NCI-H2081 treated with DMSO at 0.1 percent for 48 hours (cell line): ENCODE measurements at regions not wholly inside any gene's neighbourhood (a gene's known extent, or its start where the extent isn't known, plus 50 kb on each side); places are given as distances from the start of the nearest gene placed in this dataset.
"Not testable (repeated sequence)": the region's sequence is repeated elsewhere in the genome, so short reads cannot be mapped to it uniquely, and the experiment has no call there.

Experiments used
- DNase-seq: peaks from one replicate; lab custom pipeline; 2025; lab: John Stamatoyannopoulos, UW

- DNase-seq = no peak
Measured at GRCh38 chr9:7542693-7543092, 256.9 kb downstream of the DMAC1 start.

GRCh38 chr9:7542126-7542525 lies 257.5 kb downstream of the DMAC1 start:
- no peak for DNase-seq

GRCh38 chr9:7536310-7536939 lies 263.2 kb downstream of the DMAC1 start:
- DNase-seq = no peak

GRCh38 chr9:7534211-7534935 lies 265.2 kb downstream of the DMAC1 start:
- DNase-seq = no peak

GRCh38 chr9:7533376-7534090 lies 266.0 kb downstream of the DMAC1 start:
- no peak for DNase-seq

- DNase-seq = no peak
Measured at GRCh38 chr9:7523426-7524043, 276.0 kb downstream of the DMAC1 start.

GRCh38 chr9:7520396-7520795 lies 279.2 kb downstream of the DMAC1 start:
- no peak for DNase-seq

GRCh38 chr9:7516376-7516775 lies 283.2 kb downstream of the DMAC1 start:
- no peak for DNase-seq

GRCh38 chr9:7510199-7510598 lies 289.4 kb downstream of the DMAC1 start:
- DNase-seq = no peak

- no peak for DNase-seq
Measured at GRCh38 chr9:7509576-7510145, 289.9 kb downstream of the DMAC1 start.

GRCh38 chr9:7508516-7508915 lies 291.1 kb downstream of the DMAC1 start:
- DNase-seq = no peak

GRCh38 chr9:7507566-7508270 lies 291.9 kb downstream of the DMAC1 start:
- DNase-seq = no peak

- no peak for DNase-seq
Measured at GRCh38 chr9:7507026-7507425, 292.6 kb downstream of the DMAC1 start.

GRCh38 chr9:7500521-7500920 lies 299.1 kb downstream of the DMAC1 start:
- DNase-seq = peak; percentile 72

- DNase-seq = no peak
Measured at GRCh38 chr9:7491641-7492040, 307.9 kb downstream of the DMAC1 start.

GRCh38 chr9:7490317-7491108 lies 309.1 kb downstream of the DMAC1 start:
- no peak for DNase-seq

GRCh38 chr9:7489036-7489435 lies 310.5 kb downstream of the DMAC1 start:
- DNase-seq = no peak

- not testable (repeated sequence) for DNase-seq
Measured at GRCh38 chr9:7484014-7484413, 315.6 kb downstream of the DMAC1 start.

GRCh38 chr9:7481570-7481969 lies 318.0 kb downstream of the DMAC1 start:
- no peak for DNase-seq

GRCh38 chr9:7479300-7479699 lies 320.3 kb downstream of the DMAC1 start:
- no peak for DNase-seq

GRCh38 chr9:7478646-7479045 lies 320.9 kb downstream of the DMAC1 start:
- DNase-seq = no peak
